ENCODE measurements at regions not wholly inside any gene's neighbourhood (a gene's known extent, or its start where the extent isn't known, plus 50 kb on each side); places are given as distances from the start of the nearest gene placed in this dataset.

- no peaks in the 10 kb centered on the region for H4K20me1 ChIP-seq (ENCODE audit: control insufficient read depth, extremely low read depth, insufficient read depth, low read length)
- dilution Hi-C loops (cut with MboI; ENCODE audit: extremely low pct_ligation_motif_present, low sequenced_read_pairs) = no loop called here
- no peak for TF ChIP-seq EZH2 (IDR thresholded peaks at IDR 0.05; ENCODE audit: low read length)
- no peak overlapping the region for H3K9ac ChIP-seq (ENCODE audit: control insufficient read depth, extremely low read depth, insufficient read depth, low read length)
- no peak overlapping the region for H3K4me3 ChIP-seq (ENCODE audit: control insufficient read depth in 2 of 3, extremely low read depth in 1 of 3, insufficient read depth in 2 of 3, low read depth in 1 of 3, low read length in 3 of 3)
- H3K79me2 ChIP-seq (ENCODE audit: control insufficient read depth, insufficient read depth, low read length) = no peaks in the 10 kb centered on the region
- no peaks in the 10 kb centered on the region for H3K9me1 ChIP-seq (ENCODE audit: control insufficient read depth, extremely low read depth, insufficient read depth, low read length)
- H3K9me3 ChIP-seq (ENCODE audit: control insufficient read depth, low read depth, low read length) = no peaks in the 10 kb centered on the region
- no peak overlapping the region for H3K4me2 ChIP-seq (ENCODE audit: control insufficient read depth, extremely low read depth, insufficient read depth, low read depth, low read length)
- H3K27me3 ChIP-seq (ENCODE audit: control insufficient read depth, extremely low read depth, insufficient read depth, low read length) = no peaks in the 10 kb centered on the region
- H2AFZ ChIP-seq (ENCODE audit: control insufficient read depth, low read length) = no peak overlapping the region
- peak overlapping the region; percentile 24 for H3K27ac ChIP-seq (ENCODE audit: control insufficient read depth, insufficient read depth, low read length)
- peak; percentile 9 for FAIRE-seq
- no peak for DNase-seq (ENCODE audit: low read depth, low spot score)
- no peaks in the 10 kb centered on the region for H3K4me1 ChIP-seq (ENCODE audit: control insufficient read depth, extremely low read depth, insufficient read depth, low read length)
- no peaks in the 10 kb centered on the region for H3K36me3 ChIP-seq (ENCODE audit: control insufficient read depth in 2 of 2, extremely low read depth in 1 of 2, insufficient read depth in 2 of 2, low read length in 2 of 2)
These were observed 502.4 kb downstream of the NLGN4X start for GRCh38 chrX:5726224-5726623.

GRCh38 chrX:5724123-5724522, 504.5 kb downstream of the NLGN4X start:
- DNase-seq (ENCODE audit: low read depth, low spot score) (no peak), FAIRE-seq (no peak)
- Histone ChIP-seq H3K9ac (ENCODE audit: control insufficient read depth, extremely low read depth, insufficient read depth, low read length) (no peak overlapping the region), H3K4me2 (ENCODE audit: control insufficient read depth, extremely low read depth, insufficient read depth, low read depth, low read length) (no peak overlapping the region), H3K9me1 (ENCODE audit: control insufficient read depth, extremely low read depth, insufficient read depth, low read length) (no peaks in the 10 kb centered on the region), H3K27me3 (ENCODE audit: control insufficient read depth, extremely low read depth, insufficient read depth, low read length) (no peaks in the 10 kb centered on the region), H3K4me3 (ENCODE audit: control insufficient read depth in 2 of 3, extremely low read depth in 1 of 3, insufficient read depth in 2 of 3, low read depth in 1 of 3, low read length in 3 of 3) (no peak overlapping the region), H3K27ac (ENCODE audit: control insufficient read depth, insufficient read depth, low read length) (no peak overlapping the region), H3K79me2 (ENCODE audit: control insufficient read depth, insufficient read depth, low read length) (no peaks in the 10 kb centered on the region), H2AFZ (ENCODE audit: control insufficient read depth, low read length) (no peak overlapping the region), H3K9me3 (ENCODE audit: control insufficient read depth, low read depth, low read length) (no peaks in the 10 kb centered on the region), H3K4me1 (ENCODE audit: control insufficient read depth, extremely low read depth, insufficient read depth, low read length) (no peaks in the 10 kb centered on the region), H3K36me3 (ENCODE audit: control insufficient read depth in 2 of 2, extremely low read depth in 1 of 2, insufficient read depth in 2 of 2, low read length in 2 of 2) (no peaks in the 10 kb centered on the region), H4K20me1 (ENCODE audit: control insufficient read depth, extremely low read depth, insufficient read depth, low read length) (no peaks in the 10 kb centered on the region)
- TF ChIP-seq EZH2 (IDR thresholded peaks at IDR 0.05; ENCODE audit: low read length) = no peak
- TF ChIP-seq CTCF (optimal IDR thresholded peaks at IDR 0.05 in 1 of 3, IDR thresholded peaks at IDR 0.05 in 1 of 3, conservative IDR thresholded peaks at IDR 0.05 in 1 of 3; ENCODE audit: extremely low read depth in 1 of 3, insufficient read depth in 2 of 3, low read length in 3 of 3) = no peak
- dilution Hi-C loops (cut with MboI; ENCODE audit: extremely low pct_ligation_motif_present, low sequenced_read_pairs) = no loop called here

- no peak overlapping the region for H3K9ac ChIP-seq (ENCODE audit: control insufficient read depth, extremely low read depth, insufficient read depth, low read length)
- DNase-seq (ENCODE audit: low read depth, low spot score) (no peak), FAIRE-seq (no peak)
- dilution Hi-C loops (cut with MboI; ENCODE audit: extremely low pct_ligation_motif_present, low sequenced_read_pairs) = no loop called here
- H3K27me3 ChIP-seq (ENCODE audit: control insufficient read depth, extremely low read depth, insufficient read depth, low read length) = no peaks in the 10 kb centered on the region
- H3K4me3 ChIP-seq (ENCODE audit: control insufficient read depth in 2 of 3, extremely low read depth in 1 of 3, insufficient read depth in 2 of 3, low read depth in 1 of 3, low read length in 3 of 3) = no peak overlapping the region
- no peak overlapping the region for H3K27ac ChIP-seq (ENCODE audit: control insufficient read depth, insufficient read depth, low read length)
- H3K4me2 ChIP-seq (ENCODE audit: control insufficient read depth, extremely low read depth, insufficient read depth, low read depth, low read length) = no peak overlapping the region
- no peaks in the 10 kb centered on the region for H4K20me1 ChIP-seq (ENCODE audit: control insufficient read depth, extremely low read depth, insufficient read depth, low read length)
- H2AFZ ChIP-seq (ENCODE audit: control insufficient read depth, low read length) = no peak overlapping the region
- TF ChIP-seq EZH2 (IDR thresholded peaks at IDR 0.05; ENCODE audit: low read length) (no peak), CTCF (optimal IDR thresholded peaks at IDR 0.05 in 1 of 3, IDR thresholded peaks at IDR 0.05 in 1 of 3, conservative IDR thresholded peaks at IDR 0.05 in 1 of 3; ENCODE audit: extremely low read depth in 1 of 3, insufficient read depth in 2 of 3, low read length in 3 of 3) (no peak)
- H3K79me2 ChIP-seq (ENCODE audit: control insufficient read depth, insufficient read depth, low read length) = no peaks in the 10 kb centered on the region
- H3K9me3 ChIP-seq (ENCODE audit: control insufficient read depth, low read depth, low read length) = peaks cover 3% of the 10 kb centered on the region
- no peaks in the 10 kb centered on the region for H3K4me1 ChIP-seq (ENCODE audit: control insufficient read depth, extremely low read depth, insufficient read depth, low read length)
- no peaks in the 10 kb centered on the region for H3K9me1 ChIP-seq (ENCODE audit: control insufficient read depth, extremely low read depth, insufficient read depth, low read length)
- no peaks in the 10 kb centered on the region for H3K36me3 ChIP-seq (ENCODE audit: control insufficient read depth in 2 of 2, extremely low read depth in 1 of 2, insufficient read depth in 2 of 2, low read length in 2 of 2)
These were observed 510.0 kb downstream of the NLGN4X start for GRCh38 chrX:5718651-5719050.
